ENCODE measurements at regions not wholly inside any gene's neighbourhood (a gene's known extent, or its start where the extent isn't known, plus 50 kb on each side); places are given as distances from the start of the nearest gene placed in this dataset.

DNA sequence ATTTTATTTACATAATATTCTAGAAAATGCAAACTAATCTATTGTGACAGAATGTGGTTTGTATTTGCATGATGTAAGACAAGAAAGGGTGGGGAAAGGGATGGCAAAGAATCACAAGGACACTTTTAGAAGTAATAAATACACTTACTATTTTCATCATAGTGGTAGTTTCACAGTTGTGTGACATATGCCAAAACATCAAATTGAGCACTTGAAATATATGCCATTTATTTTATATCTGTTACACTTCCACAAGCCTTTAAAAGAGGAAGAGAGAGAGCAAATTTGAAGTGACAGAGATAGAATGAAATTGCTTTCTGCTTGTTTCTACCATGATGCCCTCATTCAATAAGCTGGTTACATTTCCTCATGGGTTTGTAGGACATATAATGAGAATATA, 230.0 kb upstream of the NWD2 start:
- no peaks in the 10 kb centered on the region for H3K27me3 Mint-ChIP-seq
- intact Hi-C loops (cut with micrococcal nuclease), result no loop called here
- CTCF ChIA-PET, result no interaction called here

GRCh38 chr4:37015391-37015790, 229.2 kb upstream of the NWD2 start:
- TF ChIP-seq, protein P1, sequence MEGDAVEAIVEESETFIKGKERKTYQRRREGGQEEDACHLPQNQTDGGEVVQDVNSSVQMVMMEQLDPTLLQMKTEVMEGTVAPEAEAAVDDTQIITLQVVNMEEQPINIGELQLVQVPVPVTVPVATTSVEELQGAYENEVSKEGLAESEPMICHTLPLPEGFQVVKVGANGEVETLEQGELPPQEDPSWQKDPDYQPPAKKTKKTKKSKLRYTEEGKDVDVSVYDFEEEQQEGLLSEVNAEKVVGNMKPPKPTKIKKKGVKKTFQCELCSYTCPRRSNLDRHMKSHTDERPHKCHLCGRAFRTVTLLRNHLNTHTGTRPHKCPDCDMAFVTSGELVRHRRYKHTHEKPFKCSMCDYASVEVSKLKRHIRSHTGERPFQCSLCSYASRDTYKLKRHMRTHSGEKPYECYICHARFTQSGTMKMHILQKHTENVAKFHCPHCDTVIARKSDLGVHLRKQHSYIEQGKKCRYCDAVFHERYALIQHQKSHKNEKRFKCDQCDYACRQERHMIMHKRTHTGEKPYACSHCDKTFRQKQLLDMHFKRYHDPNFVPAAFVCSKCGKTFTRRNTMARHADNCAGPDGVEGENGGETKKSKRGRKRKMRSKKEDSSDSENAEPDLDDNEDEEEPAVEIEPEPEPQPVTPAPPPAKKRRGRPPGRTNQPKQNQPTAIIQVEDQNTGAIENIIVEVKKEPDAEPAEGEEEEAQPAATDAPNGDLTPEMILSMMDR (IDR thresholded peaks at IDR 0.05), result no peak
- TF ChIP-seq EZH2 (IDR thresholded peaks at IDR 0.05; ENCODE audit: borderline replicate concordance, insufficient read depth, low read depth, low read length, poor library complexity, severe bottlenecking), result no peak
- intact Hi-C loops (cut with micrococcal nuclease), result no loop called here
- Histone ChIP-seq H4K20me1 (ENCODE audit: control insufficient read depth, insufficient read depth, low read length, poor library complexity, severe bottlenecking) (no peaks in the 10 kb centered on the region), H3K4me3 (ENCODE audit: control extremely low read depth in 1 of 5, extremely low read depth in 1 of 5, insufficient read depth in 1 of 5, low read depth in 2 of 5, low read length in 4 of 5) (no peak overlapping the region), H2AFZ (ENCODE audit: insufficient read depth, low read depth, low read length, poor library complexity, severe bottlenecking) (no peak overlapping the region), H3K9ac (ENCODE audit: low read length) (no peak overlapping the region), H3K36me3 (replicated peaks in 1 of 2; ENCODE audit: control extremely low read depth in 1 of 2, control insufficient read depth in 1 of 2, extremely low read depth in 1 of 2, insufficient read depth in 2 of 2, low read length in 1 of 2) (no peaks in the 10 kb centered on the region), H3K79me2 (ENCODE audit: control insufficient read depth, insufficient read depth, low read length) (no peaks in the 10 kb centered on the region), H3K4me2 (replicated peaks; ENCODE audit: low read depth, low read length, poor library complexity, severe bottlenecking) (no peak overlapping the region), H3K27ac (ENCODE audit: low read length in 2 of 2) (no peak overlapping the region), H3K4me1 (ENCODE audit: control insufficient read depth in 2 of 2, insufficient read depth in 2 of 2, low read length in 2 of 2) (no peaks in the 10 kb centered on the region), H3K27me3 (replicated peaks in 1 of 4; ENCODE audit: control extremely low read depth in 1 of 4, control insufficient read depth in 3 of 4, insufficient read depth in 4 of 4, low read length in 3 of 4) (no peaks in the 10 kb centered on the region), H3K9me3 (ENCODE audit: control extremely low read depth in 1 of 3, control insufficient read depth in 2 of 3, insufficient read depth in 1 of 3, low read length in 2 of 3) (no peaks in the 10 kb centered on the region)
- WGBS (ENCODE audit: insufficient coverage), result no CpG with 5 or more reads among the region's 2 CpGs
- POLR2A ChIA-PET, result no interaction called here
- DNase-seq, result no peak
- H3K27me3 Mint-ChIP-seq, result no peaks in the 10 kb centered on the region
- H3K4me1 Mint-ChIP-seq, result no peaks in the 10 kb centered on the region
- ATAC-seq (ENCODE audit: low read depth), result no peak
- no peak overlapping the region for H3K4me3 Mint-ChIP-seq
- no peaks in the 10 kb centered on the region for H3K9me3 Mint-ChIP-seq (ENCODE audit: insufficient read depth)
- CTCF ChIA-PET, result no interaction called here
- no peak overlapping the region for H3K27ac Mint-ChIP-seq

More for the DNA sequence above, 230.0 kb upstream of the NWD2 start:
- Mint-ChIP-seq H3K4me3 (no peak overlapping the region), H3K9me3 (ENCODE audit: insufficient read depth) (peaks cover 2% of the 10 kb centered on the region), H3K27ac (no peak overlapping the region), H3K4me1 (no peaks in the 10 kb centered on the region)
- Histone ChIP-seq H2AFZ (ENCODE audit: insufficient read depth, low read depth, low read length, poor library complexity, severe bottlenecking) (no peak overlapping the region), H3K79me2 (ENCODE audit: control insufficient read depth, insufficient read depth, low read length) (no peaks in the 10 kb centered on the region), H4K20me1 (ENCODE audit: control insufficient read depth, insufficient read depth, low read length, poor library complexity, severe bottlenecking) (no peaks in the 10 kb centered on the region), H3K9me3 (ENCODE audit: control extremely low read depth in 1 of 3, control insufficient read depth in 2 of 3, insufficient read depth in 1 of 3, low read length in 2 of 3) (no peaks in the 10 kb centered on the region), H3K27me3 (replicated peaks in 1 of 4; ENCODE audit: control extremely low read depth in 1 of 4, control insufficient read depth in 3 of 4, insufficient read depth in 4 of 4, low read length in 3 of 4) (no peaks in the 10 kb centered on the region), H3K4me2 (replicated peaks; ENCODE audit: low read depth, low read length, poor library complexity, severe bottlenecking) (no peak overlapping the region), H3K27ac (ENCODE audit: low read length in 2 of 2) (no peak overlapping the region), H3K9ac (ENCODE audit: low read length) (no peak overlapping the region), H3K4me3 (ENCODE audit: control extremely low read depth in 1 of 5, extremely low read depth in 1 of 5, insufficient read depth in 1 of 5, low read depth in 2 of 5, low read length in 4 of 5) (no peak overlapping the region), H3K4me1 (ENCODE audit: control insufficient read depth in 2 of 2, insufficient read depth in 2 of 2, low read length in 2 of 2) (no peaks in the 10 kb centered on the region), H3K36me3 (replicated peaks in 1 of 2; ENCODE audit: control extremely low read depth in 1 of 2, control insufficient read depth in 1 of 2, extremely low read depth in 1 of 2, insufficient read depth in 2 of 2, low read length in 1 of 2) (no peaks in the 10 kb centered on the region)
- no peak for TF ChIP-seq EZH2 (IDR thresholded peaks at IDR 0.05; ENCODE audit: borderline replicate concordance, insufficient read depth, low read depth, low read length, poor library complexity, severe bottlenecking)
- TF ChIP-seq, protein P1 (IDR thresholded peaks at IDR 0.05), result no peak
- DNase-seq (no peak), ATAC-seq (ENCODE audit: low read depth) (no peak)
- POLR2A ChIA-PET, result no interaction called here

Data from B cell (primary cell).